HG03108 (cell line): ENCODE measurements at regions not wholly inside any gene's neighbourhood (a gene's known extent, or its start where the extent isn't known, plus 50 kb on each side); places are given as distances from the start of the nearest gene placed in this dataset.

Source experiments
- ATAC-seq: cut with Tn5 transposase; IDR thresholded peaks from one replicate; pipeline ENCODE4 v1.9.1; 2021; ENCODE audit warnings: moderate library complexity; ENCODE audit not compliant: unreplicated experiment

GRCh38 chr14:97539884-97540283, 742.7 kb downstream of the VRK1 start:
- ATAC-seq, result no peak

GRCh38 chr14:97543221-97543620, 746.0 kb downstream of the VRK1 start:
- no peak for ATAC-seq

- ATAC-seq, result no peak
Observed at GRCh38 chr14:97543816-97544215, 746.6 kb downstream of the VRK1 start.

DNA sequence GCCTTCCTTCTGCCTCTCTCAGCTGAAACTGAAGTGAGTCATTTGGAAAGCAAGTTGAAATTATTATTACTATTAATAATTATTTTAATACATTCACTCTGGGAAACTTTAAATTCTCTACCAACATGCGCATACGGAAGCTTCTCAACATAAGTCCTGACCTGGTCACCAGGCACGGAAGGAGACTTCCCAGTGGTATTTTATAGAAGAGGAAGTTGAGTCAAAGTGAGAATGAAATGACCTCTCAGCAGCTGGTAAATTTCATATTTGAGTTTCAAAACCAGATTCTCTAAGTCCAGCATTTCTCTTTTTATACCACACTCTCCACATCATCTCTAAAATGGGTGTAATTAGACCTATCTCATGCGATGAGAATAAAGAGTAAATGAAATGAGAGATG, 747.4 kb downstream of the VRK1 start:
- no peak for ATAC-seq

DNA sequence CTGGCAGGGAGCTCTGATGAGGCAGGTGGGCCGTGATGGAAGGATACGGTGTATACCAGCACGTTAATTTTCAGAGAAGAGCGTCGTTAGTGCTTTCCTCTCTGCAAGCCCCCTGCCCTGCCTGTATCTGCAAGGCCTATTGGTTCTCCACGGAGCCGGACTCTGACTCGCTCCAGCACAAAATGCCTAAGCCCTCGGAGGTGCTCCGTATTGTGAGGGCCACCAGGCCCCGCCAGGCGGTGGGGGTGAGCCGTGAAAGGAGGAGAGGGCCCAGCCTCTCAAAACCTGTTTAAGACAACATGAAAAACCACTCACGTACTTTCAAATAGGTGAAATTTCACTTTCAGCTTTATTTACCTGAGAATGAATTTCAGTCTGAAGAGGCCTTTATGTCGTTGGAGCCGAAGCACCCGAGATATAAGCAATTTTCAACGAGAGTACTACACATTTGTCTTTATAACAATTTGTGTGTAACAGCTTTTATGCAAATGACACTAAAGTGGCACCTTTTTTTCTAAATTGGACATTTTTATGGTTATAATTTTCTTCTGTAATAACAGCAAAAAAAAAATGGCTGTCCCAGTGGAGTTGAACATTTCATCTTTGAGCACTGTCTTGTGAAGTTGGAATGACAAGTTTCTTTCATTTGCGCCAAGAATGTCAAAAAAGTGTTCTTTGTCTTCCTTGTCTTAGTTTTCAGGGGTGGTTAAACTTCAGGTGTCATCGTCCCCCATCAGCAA, 749.5 kb downstream of the VRK1 start:
- ATAC-seq, result no peak

- ATAC-seq, result no peak
Observed at GRCh38 chr14:97550463-97550862, 753.3 kb downstream of the VRK1 start.

- ATAC-seq, result no peak
Observed at GRCh38 chr14:97554597-97554996, 757.4 kb downstream of the VRK1 start.

- ATAC-seq, result no peak
Observed at GRCh38 chr14:97564334-97564733, 767.2 kb downstream of the VRK1 start.

DNA sequence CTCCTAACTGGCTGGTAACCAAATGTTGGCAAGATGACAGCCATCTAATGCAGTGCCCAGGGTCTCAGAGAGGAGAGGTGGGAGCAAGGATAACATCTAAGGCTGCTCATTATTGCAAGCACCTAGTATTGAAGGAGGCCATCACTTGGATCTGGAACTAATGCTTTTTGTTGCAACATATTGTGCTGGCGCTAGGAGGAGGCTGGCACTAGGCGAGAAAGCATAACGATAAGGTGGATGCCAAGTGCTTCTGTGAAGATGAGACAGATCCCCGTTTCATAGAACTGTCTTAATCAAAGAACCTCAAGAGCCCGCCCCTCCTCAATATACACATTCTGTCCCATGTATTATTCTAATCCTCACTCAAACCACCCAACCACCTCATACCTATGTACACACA, 774.0 kb downstream of the VRK1 start:
- no peak for ATAC-seq

- ATAC-seq, result no peak
Observed at GRCh38 chr14:97571866-97572555, 774.8 kb downstream of the VRK1 start.

DNA sequence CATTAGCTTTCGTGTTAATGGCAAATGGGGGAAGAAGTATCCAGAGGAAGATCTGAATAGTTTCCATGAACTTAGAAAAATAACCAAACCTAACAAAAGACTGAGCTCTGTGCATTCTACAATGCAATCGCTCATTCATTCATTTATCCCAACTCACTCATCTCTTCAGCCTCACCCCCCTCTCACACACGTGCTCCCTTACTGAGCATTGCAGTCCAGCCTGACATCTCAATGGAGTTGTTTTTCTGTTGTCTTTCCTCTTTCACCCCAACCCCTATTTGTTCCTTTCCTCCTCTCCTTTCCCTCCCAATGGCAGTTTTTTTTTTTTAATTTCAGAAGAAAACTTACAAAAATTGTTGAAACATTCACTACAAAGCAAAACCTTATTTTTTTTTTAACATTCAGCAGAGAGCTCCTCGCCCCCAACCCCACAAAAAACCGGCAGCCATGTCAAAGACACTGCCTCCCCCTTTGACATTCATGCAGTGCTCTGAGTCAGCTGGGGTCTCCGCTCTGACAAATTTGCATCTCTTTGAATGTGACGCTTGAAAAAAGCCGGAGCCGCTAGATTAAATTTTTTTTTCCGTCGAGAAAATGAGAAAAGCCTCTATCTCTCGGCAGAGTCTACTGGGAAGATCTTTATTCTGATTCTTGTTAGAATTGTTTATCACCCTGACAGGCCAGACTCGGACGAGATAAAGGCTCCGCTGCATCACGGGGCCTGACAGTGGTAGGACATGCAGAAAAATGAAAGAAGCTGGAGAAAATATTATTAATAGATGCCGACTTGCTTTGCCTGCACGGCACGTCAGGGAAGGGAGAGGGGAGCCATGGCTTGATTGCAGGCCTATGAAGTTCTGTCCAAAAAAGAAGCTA, 775.6 kb downstream of the VRK1 start:
- no peak for ATAC-seq

GRCh38 chr14:97575677-97576076, 778.5 kb downstream of the VRK1 start:
- ATAC-seq, result no peak

DNA sequence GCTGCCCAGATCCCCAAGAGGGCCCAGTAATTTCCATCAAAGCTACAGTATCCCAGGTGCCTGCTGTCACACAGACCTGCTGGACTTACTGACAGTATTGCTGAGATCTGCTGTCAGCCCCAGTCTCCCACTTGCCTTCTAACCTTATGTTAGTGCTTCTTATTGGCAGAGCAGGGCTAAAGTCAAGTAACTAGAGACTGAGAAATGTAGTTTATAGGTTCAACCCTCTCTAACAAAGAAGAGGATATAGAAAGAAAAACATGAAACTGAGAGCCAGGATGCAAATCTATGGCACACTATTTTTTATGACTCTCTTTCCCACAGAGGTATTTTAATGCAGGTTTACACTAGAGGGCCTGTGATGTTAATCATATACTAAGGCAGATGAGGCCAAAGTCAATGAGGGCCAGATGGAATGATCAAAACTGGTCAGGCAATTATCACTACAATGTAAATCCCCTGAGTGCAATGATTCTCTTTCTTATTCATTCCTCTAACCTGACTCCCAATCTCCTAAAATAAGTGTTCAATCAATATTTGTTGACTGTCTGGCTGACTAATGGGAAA, 781.9 kb downstream of the VRK1 start:
- ATAC-seq, result no peak

DNA sequence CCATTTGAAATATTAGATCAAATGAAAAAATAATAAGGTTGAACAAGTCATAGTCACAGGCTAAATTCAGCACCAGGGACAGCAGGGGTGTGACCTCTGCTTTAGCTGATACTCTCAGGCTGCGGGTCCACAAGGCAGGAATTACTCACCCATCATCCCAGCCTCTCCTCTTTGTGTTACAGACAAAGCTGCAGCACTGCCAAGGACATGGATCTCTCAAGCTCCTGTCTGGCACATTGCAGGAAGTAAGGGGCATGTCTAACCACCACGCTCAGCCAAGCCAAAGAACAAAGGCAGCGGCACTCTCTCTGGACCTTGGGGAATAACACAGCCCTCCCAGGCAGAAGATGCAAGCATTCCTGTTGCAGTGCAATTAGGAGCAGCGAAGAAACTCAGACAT, 783.8 kb downstream of the VRK1 start:
- no peak for ATAC-seq

GRCh38 chr14:97582022-97582421, 784.8 kb downstream of the VRK1 start:
- no peak for ATAC-seq

GRCh38 chr14:97584528-97584927, 787.3 kb downstream of the VRK1 start:
- no peak for ATAC-seq

GRCh38 chr14:97592341-97592980, 795.3 kb downstream of the VRK1 start:
- no peak for ATAC-seq

- ATAC-seq, result no peak
Observed at GRCh38 chr14:97594306-97594705, 797.1 kb downstream of the VRK1 start.

GRCh38 chr14:97602438-97603117, 805.4 kb downstream of the VRK1 start:
- no peak for ATAC-seq

GRCh38 chr14:97603201-97603600, 806.0 kb downstream of the VRK1 start:
- ATAC-seq, result no peak
